K562 (cell line): ENCODE measurements at regions not wholly inside any gene's neighbourhood (a gene's known extent, or its start where the extent isn't known, plus 50 kb on each side); places are given as distances from the start of the nearest gene placed in this dataset.

Source experiments
- ATAC-seq: fragments of 200-7000 bp; cut with Tn5 transposase; 3 replicates; pipeline ENCODE4 v1.9.1; 2020; ENCODE audit warnings: moderate library complexity
- BruUV-seq: library from RNA; stranded (reverse); fragments of 400-500 nt; replicated peaks from 2 replicates; lab custom pipeline; 2021; lab: Mats Ljungman, UMichigan
- CTCF ChIA-PET: fragments of 300-600 bp; formaldehyde crosslinking; extraction: SDS; loops from one replicate; lab custom pipeline; 2021; ENCODE audit warnings: low intra/inter-chr PET ratio; lab: Yijun Ruan, JAX
- POLR2A ChIA-PET: fragments of 300-600, 350-650 bp; sonication (Branson Sonifier 250); formaldehyde crosslinking; extraction: SDS; loops from one replicate; lab custom pipeline; 2021; ENCODE audit warnings: antibody characterized with exemption, inconsistent platforms; lab: Yijun Ruan, JAX
- DNase-seq, 4 experiments: peaks; one replicate each; pipeline versions ENCODE4 v3.0.0 to v3.0.0-alpha.2; 2011 to 2018; ENCODE audit warnings: low spot score in 3 of 4, mixed read lengths in 3 of 4; ENCODE audit errors: extremely low read depth in 1 of 4
- FAIRE-seq: peaks from 2 replicates; lab custom pipeline; 2011; peaks lifted over from hg19 to GRCh38; lab: Jason Lieb, UNC
- H2AFZ ChIP-seq: 2 replicates; pipeline ENCODE4 v1.6.0; 2011; ENCODE audit warnings: low read depth, low read length, control low read depth, inconsistent platforms
- H3K27ac ChIP-seq: fragments of 200-600 bp; 3 replicates; pipeline ENCODE4 v1.8.0; 2011; ENCODE audit warnings: low read depth, mild to moderate bottlenecking, control low read depth, inconsistent platforms, low read length, moderate library complexity, mixed read lengths; ENCODE audit errors: extremely low read depth
- H3K27me3 ChIP-seq, 2 experiments: fragments of 300-600 bp in 1 of 2; 2 replicates in 1 of 2; 3 replicates in 1 of 2; pipeline versions ENCODE4 v1.6.0 to v1.8.0; 2011; ENCODE audit warnings: inconsistent platforms in 2 of 2, low read length in 2 of 2, mild to moderate bottlenecking in 1 of 2, mixed read lengths in 1 of 2, moderate library complexity in 1 of 2; ENCODE audit not compliant: control insufficient read depth in 2 of 2, insufficient read depth in 2 of 2
- H3K36me3 ChIP-seq: fragments of 300-600 bp; 3 replicates; pipeline ENCODE4 v1.8.0; 2011; ENCODE audit warnings: mild to moderate bottlenecking, low read length, inconsistent platforms; ENCODE audit not compliant: control insufficient read depth, insufficient read depth
- H3K4me1 ChIP-seq, 2 experiments: fragments of 200-600 bp in 1 of 2; replicated peaks in 1 of 2; 2 replicates in 1 of 2; 3 replicates in 1 of 2; pipeline versions ENCODE4 v1.5.1 to v1.8.0; 2011; ENCODE audit warnings: inconsistent platforms in 2 of 2, low read length in 2 of 2, mild to moderate bottlenecking in 1 of 2, mixed read lengths in 1 of 2, moderate library complexity in 1 of 2; ENCODE audit not compliant: control insufficient read depth in 2 of 2, insufficient read depth in 2 of 2
- H3K4me2 ChIP-seq: 2 replicates; pipeline ENCODE4 v1.6.1; 2011; ENCODE audit warnings: low read length, control low read depth, inconsistent platforms, mixed read lengths; ENCODE audit not compliant: insufficient read depth
- H3K4me3 ChIP-seq: fragments of 200-600 bp; sonication (generic), shearing (Covaris generic); 2 replicates; pipeline ENCODE4 v1.5.1; 2016; ENCODE audit warnings: control low read depth, inconsistent platforms
- H3K79me2 ChIP-seq: fragments of 200-600 bp; 3 replicates; pipeline ENCODE4 v1.8.0; 2011; ENCODE audit warnings: low read length, inconsistent platforms; ENCODE audit not compliant: control insufficient read depth, insufficient read depth
- H3K9ac ChIP-seq, 2 experiments: 2 replicates each; pipeline versions ENCODE4 v1.6.0 to v1.6.1; 2011; ENCODE audit warnings: low read depth in 2 of 2, low read length in 2 of 2, control low read depth in 1 of 2, inconsistent platforms in 1 of 2, mild to moderate bottlenecking in 1 of 2, mixed read lengths in 1 of 2; ENCODE audit not compliant: insufficient read depth in 1 of 2
- H3K9me1 ChIP-seq: one replicate; pipeline ENCODE4 v1.6.0; 2011; ENCODE audit warnings: inconsistent platforms, mild to moderate bottlenecking, low read length, moderate library complexity; ENCODE audit not compliant: control insufficient read depth, insufficient read depth
- H3K9me3 ChIP-seq: replicated peaks from 2 replicates; pipeline ENCODE4 v1.5.1; 2011; ENCODE audit warnings: low read depth, low read length, inconsistent platforms; ENCODE audit not compliant: control insufficient read depth, insufficient read depth
- H4K20me1 ChIP-seq: replicated peaks from 2 replicates; pipeline ENCODE4 v1.6.1; 2011; ENCODE audit warnings: low read length, inconsistent platforms, mixed read lengths; ENCODE audit not compliant: control insufficient read depth, insufficient read depth
- HMGXB4 ChIP-seq: sonication (generic); formaldehyde crosslinking; IDR thresholded peaks from 2 replicates; pipeline ENCODE4 v1.8.1; 2023; ENCODE audit warnings: mild to moderate bottlenecking, missing genetic modification reagents
- KDM4B ChIP-seq, 2 experiments: fragments of 450-650 bp in 1 of 2; sonication (generic) in 1 of 2; IDR thresholded peaks; 2 replicates each; pipeline ENCODE4 v1.6.1; 2016 to 2017; ENCODE audit warnings: borderline replicate concordance in 2 of 2, antibody characterized with exemption in 1 of 2, low read depth in 1 of 2, mild to moderate bottlenecking in 1 of 2
- KLF13 ChIP-seq: fragments of 450-650 bp; IDR thresholded peaks from 2 replicates; pipeline ENCODE4 v1.6.1; 2016; ENCODE audit warnings: missing genetic modification characterization, low read depth, mild to moderate bottlenecking, missing compliant biosample characterization, moderate library complexity, borderline replicate concordance
- NFIX ChIP-seq: fragments of 250-450 bp; sonication (Bioruptor Pico); IDR thresholded peaks from 2 replicates; pipeline ENCODE4 v1.4.0; 2020; ENCODE audit warnings: low read depth, mild to moderate bottlenecking, moderate library complexity
- PHB ChIP-seq: fragments of 250-450 bp; sonication (Bioruptor Pico); IDR thresholded peaks from 2 replicates; pipeline ENCODE4 v1.5.0; 2021
- POLR3G ChIP-seq: IDR thresholded peaks from 2 replicates; pipeline ENCODE4 v1.6.1; 2011; ENCODE audit not compliant: insufficient read length, insufficient replicate concordance; ENCODE audit errors: extremely low read depth
- SMAD2 ChIP-seq: fragments of 150-350 bp; IDR thresholded peaks from 2 replicates; pipeline ENCODE4 v1.6.1; 2014; ENCODE audit warnings: low read depth, mild to moderate bottlenecking, low read length
- SMARCC2 ChIP-seq: fragments of 450-650 bp; IDR thresholded peaks from 2 replicates; pipeline ENCODE4 v1.6.1; 2017; ENCODE audit warnings: antibody characterized with exemption, moderate library complexity, mild to moderate bottlenecking, low read depth
- SREBF2 ChIP-seq: sonication (generic); formaldehyde crosslinking; IDR thresholded peaks from 2 replicates; pipeline ENCODE4 v1.4.0; 2020; ENCODE audit warnings: mild to moderate bottlenecking, missing genetic modification reagents
- TCF15 ChIP-seq: fragments of 250-450 bp; sonication (Bioruptor Pico); IDR thresholded peaks from 2 replicates; pipeline ENCODE4 v1.8.0; 2022; ENCODE audit warnings: moderate library complexity, mild to moderate bottlenecking, inconsistent platforms
- TEAD4 ChIP-seq, 2 experiments: sonication (generic) in 1 of 2; formaldehyde crosslinking in 1 of 2; IDR thresholded peaks; 2 replicates each; pipeline versions ENCODE4 v1.6.1 to v1.8.0; 2012 to 2022; ENCODE audit warnings: borderline replicate concordance in 1 of 2, inconsistent platforms in 1 of 2, low read length in 1 of 2, mild to moderate bottlenecking in 1 of 2, missing genetic modification reagents in 1 of 2
- U2AF1 ChIP-seq: fragments of 200-400 bp; formaldehyde crosslinking; optimal IDR thresholded peaks from 2 replicates; pipeline ENCODE3; 2017; ENCODE audit warnings: mild to moderate bottlenecking, low read depth, low read length, moderate library complexity
- ZNF184 ChIP-seq: sonication (generic); formaldehyde crosslinking; IDR thresholded peaks from 2 replicates; pipeline ENCODE4 v1.5.0; 2020; ENCODE audit warnings: missing genetic modification reagents
- ZNF507 ChIP-seq: conservative IDR thresholded peaks from 2 replicates; pipeline ENCODE4 v1.6.1; 2017; ENCODE audit warnings: missing genetic modification characterization, missing compliant biosample characterization
- ZNF696 ChIP-seq: fragments of 250-450 bp; sonication (Bioruptor Pico); conservative IDR thresholded peaks from 2 replicates; pipeline ENCODE4 v1.4.0; 2020; ENCODE audit warnings: mild to moderate bottlenecking, moderate library complexity
- WGBS: fragments of 100-300 bp; shearing (Covaris generic); methylation state at CpG from one replicate; pipeline ENCODE4 v1.1.6; 2016; ENCODE audit warnings: low coverage, mixed read lengths; ENCODE audit not compliant: insufficient coverage; ENCODE audit errors: missing lambda C conversion rate; 5-methylcytosine and 5-hydroxymethylcytosine counted together
- in situ Hi-C: fragments of 300-500 bp; cut with MboI; formaldehyde crosslinking; loops from 4 replicates; pipeline ENCODE4 v1.15.0; 2018; ENCODE audit warnings: inconsistent platforms, mixed read lengths
- intact Hi-C: fragments of 100-400 bp; cut with micrococcal nuclease; formaldehyde crosslinking; loops from 2 replicates; pipeline ENCODE4 v1.14.2; 2022

- Histone ChIP-seq H3K9me3 (peaks cover 1% of the 10 kb centered on the region; the same call in 1 of the 2 replicates), H3K4me1 (no peaks in the 10 kb centered on the region), H3K36me3 (no peaks in the 10 kb centered on the region), H3K27me3 (no peaks in the 10 kb centered on the region), H3K4me3 (no peak overlapping the region), H4K20me1 (no peaks in the 10 kb centered on the region), H3K27ac (no peak overlapping the region), H3K9ac (no peak overlapping the region), H3K4me2 (no peak overlapping the region), H2AFZ (no peak overlapping the region)
- in situ Hi-C loops: no loop called here
- WGBS: 17% methylated on average over 1 of the region's 1 CpG
- no TSS peak for BruUV-seq
- DNase-seq (no peak), FAIRE-seq (no peak), ATAC-seq (no peak)
- ChIA-PET POLR2A (no interaction called here), CTCF (no interaction called here)
- intact Hi-C loops: no loop called here
- TF ChIP-seq ZNF696 (CRISPR knock-in tag) (no peak), ZNF507 (peak; percentile 92)
- TF ChIP-seq, all 486 proteins: peak for 1
- no peaks in the 10 kb centered on the region for H3K9me1 ChIP-seq
- no peaks in the 10 kb centered on the region for H3K79me2 ChIP-seq
Measured at GRCh38 chr2:103520547-103520946, 758.7 kb downstream of the TMEM182 start.

- H3K9ac ChIP-seq: no peak overlapping the region
- H3K4me2 ChIP-seq: no peak overlapping the region
- FAIRE-seq (peak; percentile 15), DNase-seq (peak in 2 of 4 experiments; percentile 27 to 45), ATAC-seq (peak; percentile 67)
- peak overlapping the region; percentile 19; the same call in 1 of the 3 replicates for H3K27ac ChIP-seq
- H3K4me1 ChIP-seq: peaks cover 7 to 22% of the 10 kb centered on the region in 2 experiments; a peak in 4 of 5 replicates
- intact Hi-C loops (no loop called here), in situ Hi-C loops (no loop called here)
- H3K4me3 ChIP-seq: no peak overlapping the region
- no peaks in the 10 kb centered on the region for H3K27me3 ChIP-seq
- no TSS peak for BruUV-seq
- ChIA-PET POLR2A (no interaction called here), CTCF (no interaction called here)
- no peaks in the 10 kb centered on the region for H3K79me2 ChIP-seq
- WGBS: 11% methylated on average over 2 of the region's 2 CpGs
- H3K36me3 ChIP-seq: no peaks in the 10 kb centered on the region
- peaks cover 1% of the 10 kb centered on the region; the same call in 1 of the 2 replicates for H3K9me3 ChIP-seq
- no peaks in the 10 kb centered on the region for H3K9me1 ChIP-seq
- no peaks in the 10 kb centered on the region for H4K20me1 ChIP-seq
- peak overlapping the region; percentile 66; the same call in 1 of the 2 replicates for H2AFZ ChIP-seq
- TF ChIP-seq SREBF2 (CRISPR knock-in tag) (no peak), TEAD4 (IDR thresholded peaks at IDR 0.05; ENCODE audit: low read length) (peak; percentile 74), TEAD4 (CRISPR knock-in tag; IDR thresholded peaks at IDR 0.05; ENCODE audit: borderline replicate concordance) (no peak), POLR3G (no peak), SMARCC2 (no peak), U2AF1 (no peak), HMGXB4 (CRISPR knock-in tag) (no peak), NFIX (no peak), ZNF184 (CRISPR knock-in tag) (no peak), KDM4B (IDR thresholded peaks at IDR 0.05; ENCODE audit: borderline replicate concordance in 2 of 2, low read depth in 1 of 2) (no peak), KLF13 (tag) (no peak), PHB (CRISPR knock-in tag) (no peak), SMAD2 (no peak), TCF15 (no peak)
Measured at GRCh38 chr2:103525756-103526155, 763.9 kb downstream of the TMEM182 start.
